HG02981 (cell line): ENCODE measurements at regions not wholly inside any gene's neighbourhood (a gene's known extent, or its start where the extent isn't known, plus 50 kb on each side); places are given as distances from the start of the nearest gene placed in this dataset.
"Not testable (repeated sequence)": the region's sequence is repeated elsewhere in the genome, so short reads cannot be mapped to it uniquely, and the experiment has no call there.

Experiments used
- ATAC-seq: cut with Tn5 transposase; IDR thresholded peaks from one replicate; pipeline ENCODE4 v1.9.1; 2021; ENCODE audit warnings: mild to moderate bottlenecking, moderate library complexity; ENCODE audit not compliant: unreplicated experiment

DNA sequence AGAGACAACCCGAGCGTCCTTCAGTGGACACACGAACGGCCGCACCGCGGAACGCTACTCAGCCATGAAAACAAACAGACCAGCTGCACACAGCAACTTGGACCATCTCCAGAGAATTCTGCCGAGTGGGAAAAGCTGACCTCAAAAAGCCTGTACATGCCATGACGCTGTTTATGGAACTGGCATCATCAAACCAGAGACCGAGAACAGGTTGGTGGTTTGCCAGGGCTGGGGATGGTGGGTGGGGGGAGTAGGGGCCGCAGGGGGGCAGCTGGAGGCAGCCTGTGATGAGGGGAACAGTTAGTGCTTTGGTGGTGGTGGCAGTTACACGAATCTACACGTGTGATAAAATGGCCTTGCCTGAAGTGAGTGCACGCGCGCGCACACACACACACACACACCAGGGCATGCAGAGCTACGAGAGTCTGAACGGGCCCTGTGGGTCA, 169.8 kb downstream of the LAT start:
- ATAC-seq, result no peak

DNA sequence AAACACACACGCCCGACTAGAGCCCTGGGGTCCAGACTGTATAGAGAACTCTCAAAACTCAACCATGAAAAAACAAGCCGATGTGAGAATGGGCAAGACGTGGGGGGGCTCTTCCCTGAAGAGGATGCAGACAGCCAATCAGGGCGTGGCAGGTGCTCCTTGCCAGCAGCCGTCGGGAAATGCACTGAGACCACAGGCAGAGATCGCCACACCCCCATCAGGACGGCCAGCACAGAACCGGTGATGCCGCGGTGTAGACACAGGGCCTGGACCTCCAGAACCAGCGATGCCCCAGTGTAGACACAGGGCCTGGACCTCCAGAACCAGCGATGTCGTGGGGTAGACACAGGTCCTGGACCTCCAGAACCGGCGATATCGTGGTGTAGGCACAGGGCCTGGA, 169.2 kb downstream of the LAT start:
- no peak for ATAC-seq

DNA sequence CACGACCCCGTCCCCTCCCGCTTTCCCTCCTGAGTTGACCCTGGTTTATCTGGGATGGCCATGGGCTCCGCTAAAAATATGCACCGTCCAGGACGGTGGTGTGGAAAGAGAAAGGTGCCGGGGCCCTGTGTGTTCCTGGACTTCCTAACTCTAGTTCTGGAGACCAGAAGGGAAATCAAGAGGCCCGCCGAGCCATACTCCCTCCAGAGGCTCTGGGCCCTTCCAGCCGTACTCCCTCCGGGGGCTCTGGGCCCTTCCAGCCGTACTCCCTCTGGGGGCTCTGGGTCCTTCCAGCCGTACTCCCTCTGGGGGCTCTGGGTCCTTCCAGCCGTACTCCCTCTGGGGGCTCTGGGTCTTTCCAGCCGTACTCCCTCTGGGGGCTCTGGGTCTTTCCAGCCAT, 168.5 kb downstream of the LAT start:
- ATAC-seq, result not testable (repeated sequence)

DNA sequence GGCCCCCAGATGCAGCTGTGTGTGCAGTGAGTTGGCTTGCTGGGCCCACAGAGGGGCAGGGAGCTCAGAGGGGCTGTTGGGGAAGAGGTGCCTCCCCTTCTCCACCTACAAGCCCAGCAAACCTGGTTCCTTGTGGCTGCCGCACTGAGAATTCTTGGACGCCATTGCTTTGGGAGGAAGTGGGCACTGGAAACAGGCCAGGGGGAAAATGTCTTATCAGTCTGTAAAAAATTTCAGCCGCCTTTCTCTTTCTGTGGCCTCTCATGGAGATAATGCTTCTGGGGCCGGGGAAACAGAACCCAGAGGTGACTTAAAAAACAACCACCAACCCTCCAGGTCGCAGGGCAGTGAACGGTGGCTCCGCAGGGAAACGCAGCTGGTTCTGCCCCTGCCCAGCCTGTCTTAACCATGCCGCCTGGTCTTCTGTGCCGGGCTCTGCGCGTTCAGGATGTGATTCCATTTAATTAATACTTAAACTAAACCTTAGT, 167.7 kb downstream of the LAT start:
- not testable (repeated sequence) for ATAC-seq

DNA sequence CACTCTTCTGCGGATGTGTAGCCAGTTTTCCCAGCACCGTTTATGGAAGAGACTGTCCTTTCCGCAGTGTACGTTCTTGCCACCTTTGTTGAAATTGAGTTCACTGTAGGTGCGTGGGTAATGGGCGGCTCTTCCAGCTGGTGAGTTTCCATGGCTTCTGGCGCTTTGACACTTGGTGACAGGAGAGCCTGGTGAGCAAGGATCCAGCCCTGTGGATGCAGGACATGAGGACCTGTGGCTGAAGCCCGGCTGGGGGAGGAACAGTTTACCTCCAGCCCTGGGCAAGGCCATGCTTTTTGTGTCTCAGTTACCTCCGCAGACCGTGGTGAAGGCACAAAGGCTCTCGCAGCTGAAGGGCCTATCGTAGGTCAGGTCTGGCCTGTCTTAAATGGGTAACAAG, 166.5 kb downstream of the LAT start:
- ATAC-seq, result no peak

DNA sequence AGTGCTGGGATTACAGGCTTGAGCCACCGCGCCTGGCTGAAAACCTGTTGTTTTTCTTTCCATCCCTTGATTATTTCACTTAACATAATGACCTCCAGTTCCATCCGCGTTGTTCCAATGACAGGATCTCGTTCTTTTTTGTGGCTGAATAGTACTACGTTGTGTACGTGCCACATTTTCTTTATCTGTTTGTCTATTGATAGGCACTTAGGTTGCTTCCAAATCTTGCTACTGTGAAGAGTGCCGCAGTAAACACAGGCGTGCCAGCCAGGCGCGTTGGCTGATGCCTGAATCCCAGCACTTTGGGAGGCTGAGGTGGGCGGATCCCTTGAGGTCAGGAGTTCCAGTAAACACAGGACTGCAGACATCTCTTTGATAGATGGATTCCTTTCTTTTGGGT, 165.1 kb downstream of the LAT start:
- not testable (repeated sequence) for ATAC-seq

DNA sequence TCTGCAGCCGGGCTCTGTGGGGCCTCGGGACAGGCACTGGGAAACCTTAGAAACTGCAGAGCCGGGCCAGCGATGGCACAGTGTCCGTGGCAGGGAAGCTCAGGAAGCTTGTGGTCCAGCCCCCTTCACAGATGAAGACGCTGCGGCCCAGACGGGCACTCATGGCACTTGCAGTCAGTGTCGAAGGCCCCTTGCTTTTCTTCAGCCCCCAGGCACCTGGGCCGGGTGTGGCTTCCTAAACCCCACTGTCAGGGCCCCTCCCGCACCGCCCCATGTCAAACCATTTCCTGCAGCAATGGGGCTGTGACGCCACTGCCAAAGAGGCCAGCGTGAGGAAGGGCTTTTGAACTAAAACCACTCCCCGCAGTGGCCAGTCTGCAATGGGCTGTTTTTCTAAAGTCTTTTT, 164.0 kb downstream of the LAT start:
- ATAC-seq, result no peak

DNA sequence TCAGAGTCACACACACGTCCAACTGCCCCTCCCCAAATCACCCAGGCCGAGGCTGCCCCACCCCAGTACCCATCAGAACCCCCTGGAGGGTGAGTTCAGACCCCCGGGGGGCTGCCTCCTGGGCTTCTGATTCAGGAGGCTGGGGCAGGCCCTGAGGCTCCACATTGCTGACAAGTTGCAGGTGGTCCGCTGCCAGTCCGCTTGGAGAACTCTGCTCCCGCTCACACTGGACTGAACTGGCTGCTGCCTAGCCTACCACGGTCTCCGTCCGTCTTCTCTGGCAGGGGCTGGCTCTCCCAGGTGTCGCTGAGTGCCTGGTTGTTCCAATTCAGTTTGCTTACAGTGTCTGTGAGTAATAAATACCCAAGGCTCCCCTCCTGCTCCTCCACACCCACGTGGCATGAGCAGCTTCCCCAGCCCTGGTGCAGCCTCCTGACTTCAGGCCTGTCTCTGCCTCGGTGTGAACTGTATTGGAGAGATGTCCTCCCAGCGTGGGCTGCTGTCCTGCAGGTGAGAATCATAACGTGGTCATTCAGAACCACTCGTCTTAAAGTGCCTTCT, 163.4 kb downstream of the LAT start:
- ATAC-seq, result no peak

DNA sequence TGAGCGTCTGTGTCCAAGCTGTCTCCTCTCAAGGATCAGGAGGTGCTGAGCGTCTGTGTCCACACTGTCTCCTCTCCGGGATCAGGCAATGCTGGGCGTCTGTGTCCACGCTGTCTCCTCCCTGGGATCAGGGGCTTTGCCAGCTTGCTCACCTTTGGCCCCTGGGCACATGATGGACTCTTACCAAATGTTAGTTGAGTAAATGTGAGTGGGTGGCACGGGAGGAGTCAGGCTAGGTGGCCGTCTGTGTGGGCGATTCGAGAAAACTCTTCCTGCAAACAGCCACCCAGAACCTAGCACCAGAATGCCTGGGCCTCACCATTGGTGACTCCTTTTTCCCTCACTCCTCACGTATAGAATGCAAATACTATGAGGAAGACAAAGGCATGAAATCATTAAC, 162.9 kb downstream of the LAT start:
- not testable (repeated sequence) for ATAC-seq

DNA sequence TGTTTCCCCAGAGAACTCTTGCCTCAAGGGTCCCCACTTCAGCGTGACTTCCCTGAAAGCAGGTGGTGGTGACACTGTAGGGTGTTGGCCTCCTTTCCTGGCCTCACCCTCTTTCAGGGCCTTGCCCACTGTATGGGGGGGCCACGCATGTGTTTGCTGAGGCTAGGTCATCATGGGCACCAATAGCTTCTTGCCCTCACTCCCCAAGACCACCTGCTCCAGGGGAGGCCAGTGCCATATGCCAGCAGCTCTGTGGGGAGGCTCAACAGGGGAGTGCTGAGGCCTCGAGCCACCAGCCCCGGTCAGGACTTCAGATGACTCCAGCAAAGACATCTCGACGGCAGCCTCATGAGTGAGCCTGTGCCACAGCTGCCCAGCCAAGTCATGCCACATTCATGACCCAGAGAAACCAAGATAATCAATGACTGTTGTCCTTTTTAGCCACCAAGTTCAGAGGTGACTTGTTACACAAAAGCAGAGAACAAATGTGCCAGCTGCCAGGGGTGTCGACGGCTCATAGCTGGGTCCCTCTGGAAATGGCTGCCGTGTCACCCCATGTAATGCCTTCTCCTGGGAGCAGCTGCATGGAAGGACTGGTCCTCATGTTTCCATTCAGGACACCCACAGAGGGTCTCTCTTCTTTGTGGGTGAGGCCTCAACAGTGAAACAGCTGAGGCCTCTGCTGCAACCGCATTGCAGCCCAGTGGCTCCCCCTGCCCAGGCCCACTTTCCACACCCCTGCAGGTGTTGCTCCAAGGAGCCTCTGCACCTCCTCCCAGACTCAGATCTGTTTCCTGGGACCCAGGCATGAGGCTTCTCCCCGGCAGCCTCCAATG, 162.2 kb downstream of the LAT start:
- ATAC-seq, result not testable (repeated sequence)

DNA sequence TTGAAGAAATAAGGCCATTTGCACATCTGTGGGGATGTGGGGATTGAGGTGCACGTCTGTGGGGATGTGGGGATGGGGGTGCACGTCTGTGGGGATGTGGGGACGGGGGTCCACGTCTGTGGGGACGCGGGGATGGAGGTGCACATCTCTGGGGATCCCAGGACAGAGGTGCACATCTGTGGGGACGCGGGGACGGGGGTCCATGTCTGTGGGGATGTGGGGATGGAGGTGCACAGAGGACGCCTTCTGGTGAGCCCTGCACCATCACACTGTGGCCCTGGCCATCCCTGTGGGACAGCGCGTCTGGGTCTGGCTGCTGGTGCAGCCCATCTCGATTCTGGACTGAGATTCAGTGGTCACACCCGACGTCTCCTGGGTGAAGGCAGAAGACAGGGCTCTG, 161.4 kb downstream of the LAT start:
- ATAC-seq, result no peak

DNA sequence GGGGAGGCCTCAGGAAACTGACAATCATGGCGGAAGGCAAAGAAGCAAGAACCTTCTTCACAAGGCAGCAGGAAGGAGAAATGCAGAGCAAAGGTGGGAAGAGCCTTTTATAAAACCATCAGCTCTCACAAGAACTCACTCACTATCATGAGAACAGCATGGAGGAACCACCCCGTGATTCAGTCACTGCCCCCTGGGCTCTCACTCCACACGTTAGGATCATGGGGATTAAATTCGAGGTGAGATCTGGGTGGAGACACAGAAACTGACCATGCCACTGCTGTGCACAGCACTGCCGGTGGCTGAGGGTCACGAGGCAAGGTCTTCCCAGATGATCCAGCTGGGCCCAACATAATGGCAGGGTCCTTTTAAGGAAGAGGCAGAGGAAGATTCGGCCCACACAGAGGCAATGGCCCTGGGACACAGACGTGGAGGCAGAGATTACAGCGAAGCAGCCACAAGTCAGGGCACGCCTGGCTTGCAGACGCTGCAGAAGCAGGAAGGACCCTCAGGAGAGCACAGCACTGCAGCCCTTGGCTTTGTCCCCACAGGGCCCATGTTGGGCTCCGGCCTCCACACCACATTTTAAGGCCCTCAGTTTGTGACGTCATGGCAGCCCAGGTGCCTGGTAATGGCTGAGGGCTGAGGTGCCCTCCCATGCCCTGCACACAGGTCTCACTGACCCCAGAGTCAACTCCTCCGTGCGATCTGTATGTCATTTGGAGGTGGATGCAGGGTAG, 160.8 kb downstream of the LAT start:
- not testable (repeated sequence) for ATAC-seq

DNA sequence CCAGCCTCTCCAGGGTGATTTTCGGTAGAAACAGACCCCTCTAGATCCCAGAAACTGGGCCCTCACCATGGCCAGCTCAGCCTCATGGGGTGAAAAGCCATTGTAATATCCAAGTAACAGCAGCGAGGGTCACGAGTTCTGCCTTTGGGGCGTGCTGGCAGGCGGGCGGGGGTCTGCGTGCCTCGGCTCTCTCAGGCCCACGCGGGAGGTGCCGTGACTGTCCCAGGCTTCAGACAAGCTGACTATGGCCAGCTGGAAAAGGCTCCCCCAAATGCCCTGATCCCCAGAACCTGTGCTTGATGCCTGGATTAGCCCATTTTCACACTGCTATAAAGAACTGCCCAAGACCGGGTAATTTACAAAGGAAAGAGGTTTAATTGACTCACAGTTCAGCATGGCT, 160.2 kb downstream of the LAT start:
- ATAC-seq, result not testable (repeated sequence)

DNA sequence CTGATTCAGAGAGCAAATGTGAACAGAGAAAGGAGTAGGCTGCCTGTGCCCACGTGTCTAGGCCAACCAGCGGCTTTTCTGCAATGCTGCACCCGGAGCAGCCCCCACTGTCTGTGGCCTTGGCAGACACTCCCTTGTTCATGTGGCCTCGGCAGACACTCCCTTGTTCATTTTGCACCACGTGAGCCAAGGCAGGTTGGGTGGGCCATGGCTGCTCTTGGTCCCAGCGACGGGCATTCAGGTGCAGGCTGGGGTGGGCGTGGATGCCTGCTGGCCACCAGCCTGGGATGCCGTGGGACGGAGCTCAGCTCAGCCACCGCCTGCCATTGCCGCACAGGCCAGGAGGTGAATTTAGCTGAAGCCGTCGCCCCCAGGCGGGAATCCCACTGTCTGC, 159.8 kb downstream of the LAT start:
- not testable (repeated sequence) for ATAC-seq

DNA sequence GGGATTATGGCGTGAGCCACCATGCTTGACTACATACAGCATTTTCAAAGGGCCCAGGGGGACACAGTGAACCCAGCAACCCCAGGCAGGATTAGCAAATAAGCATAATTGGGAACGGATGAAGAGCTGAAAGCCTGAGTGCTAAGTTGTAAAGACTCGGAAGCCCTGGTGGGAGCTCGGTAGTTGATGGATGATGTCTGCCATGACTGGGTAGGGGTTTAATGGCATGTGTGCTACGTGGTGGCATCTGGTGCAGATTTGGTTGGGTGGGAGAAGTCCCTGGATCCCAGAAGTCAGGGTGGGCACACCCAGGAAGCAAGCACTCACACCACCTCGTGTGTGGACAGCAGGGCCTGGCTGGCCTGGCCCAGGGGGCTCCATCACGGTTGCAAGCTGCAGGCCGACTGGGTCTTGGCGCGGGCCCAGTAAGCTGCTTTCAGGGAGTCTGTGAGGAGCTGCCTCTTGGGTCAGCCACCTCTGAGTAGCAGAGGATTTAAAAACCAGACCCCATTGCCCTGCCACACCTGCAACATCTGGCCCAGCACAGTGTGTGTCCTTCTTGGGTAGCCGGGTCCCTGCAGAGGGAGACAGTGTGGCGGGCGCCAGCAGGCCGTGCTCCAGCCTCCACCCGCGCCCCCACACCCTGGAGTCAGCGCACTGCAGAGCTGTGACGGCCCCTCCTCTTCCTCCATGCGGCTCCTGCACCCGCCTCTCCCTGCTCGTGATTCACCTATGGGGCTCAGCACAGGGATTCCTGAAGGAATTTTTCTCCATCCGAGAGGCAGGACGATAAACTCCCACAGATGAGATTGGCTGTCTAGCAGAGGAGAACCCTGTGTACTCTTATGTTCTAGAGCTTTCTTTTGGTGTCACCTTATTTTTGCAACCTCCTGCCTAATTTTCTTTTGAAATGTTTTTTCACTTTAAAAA, 159.2 kb downstream of the LAT start:
- not testable (repeated sequence) for ATAC-seq

DNA sequence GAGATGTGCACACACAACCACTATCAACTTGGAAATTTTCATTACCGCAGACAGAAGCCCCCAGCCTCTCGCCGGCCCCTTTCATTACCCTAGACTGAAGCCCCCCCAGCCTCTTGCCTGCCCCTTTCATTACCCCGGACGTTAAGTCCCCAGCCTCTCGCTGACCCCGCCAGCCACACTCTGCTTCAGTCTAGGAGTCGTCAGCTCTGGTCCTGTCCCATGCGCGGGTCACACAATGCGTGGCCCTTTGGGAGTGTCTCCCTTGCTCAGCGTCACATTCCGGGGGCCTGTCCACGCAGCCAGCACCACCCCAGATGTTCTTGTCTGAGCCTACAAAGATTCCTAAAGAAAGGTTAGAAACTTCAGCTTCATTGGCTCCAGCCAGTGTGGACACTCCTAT, 157.7 kb downstream of the LAT start:
- ATAC-seq, result not testable (repeated sequence)

DNA sequence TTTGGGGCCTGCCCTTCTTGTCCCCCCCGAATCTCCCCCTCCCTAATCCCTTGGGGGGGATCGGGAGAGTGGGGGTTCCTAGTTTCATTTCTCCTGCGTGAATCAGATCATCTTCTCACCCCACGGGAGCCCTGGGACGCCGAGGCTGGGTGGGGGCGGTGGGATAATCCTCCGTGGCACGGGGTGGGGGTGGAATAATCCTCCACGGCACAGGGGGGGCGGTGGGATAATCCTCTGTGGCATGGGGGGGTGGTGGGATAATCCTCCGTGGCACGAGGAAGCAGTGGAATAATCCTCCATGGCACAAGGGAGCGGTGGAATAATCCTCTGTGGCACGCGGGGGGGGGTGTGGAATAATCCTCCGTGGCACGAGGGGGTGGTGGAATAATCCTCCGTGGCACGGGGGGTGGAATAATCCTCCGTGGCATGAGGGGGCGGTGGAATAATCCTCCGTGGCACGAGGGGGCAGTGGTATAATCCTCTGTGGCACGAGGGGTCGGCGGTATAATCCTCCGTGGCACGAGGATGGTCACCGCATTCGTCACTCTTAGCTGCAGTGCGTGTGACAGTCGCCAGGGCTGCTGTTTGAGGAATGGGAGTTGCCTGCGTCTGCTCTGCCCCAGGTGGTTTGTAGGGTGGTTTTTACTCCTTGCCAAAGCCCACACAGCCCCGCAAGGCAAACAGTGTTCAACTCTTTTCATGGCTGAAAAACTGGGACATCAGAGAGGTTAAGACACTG, 156.9 kb downstream of the LAT start:
- ATAC-seq, result no peak

DNA sequence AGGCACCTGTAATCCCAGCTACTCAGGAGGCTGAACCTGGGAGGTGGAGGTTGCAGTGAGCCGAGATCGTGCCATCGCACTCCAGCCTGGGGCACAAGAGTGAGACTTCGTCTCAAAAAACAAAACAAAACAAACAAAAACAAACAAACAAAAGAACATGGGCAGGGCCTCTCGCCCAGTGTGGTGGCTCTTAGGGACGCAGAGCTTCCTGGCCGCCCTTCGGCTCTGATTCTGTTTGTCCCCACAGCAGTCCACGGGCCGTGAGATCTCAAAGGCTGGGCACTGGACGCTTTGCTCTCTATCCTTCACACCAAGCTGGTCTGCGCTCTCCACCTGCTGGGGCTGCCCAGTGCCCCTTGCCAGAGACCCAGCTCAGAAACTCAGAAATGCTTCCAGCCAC, 156.3 kb downstream of the LAT start:
- ATAC-seq, result not testable (repeated sequence)

DNA sequence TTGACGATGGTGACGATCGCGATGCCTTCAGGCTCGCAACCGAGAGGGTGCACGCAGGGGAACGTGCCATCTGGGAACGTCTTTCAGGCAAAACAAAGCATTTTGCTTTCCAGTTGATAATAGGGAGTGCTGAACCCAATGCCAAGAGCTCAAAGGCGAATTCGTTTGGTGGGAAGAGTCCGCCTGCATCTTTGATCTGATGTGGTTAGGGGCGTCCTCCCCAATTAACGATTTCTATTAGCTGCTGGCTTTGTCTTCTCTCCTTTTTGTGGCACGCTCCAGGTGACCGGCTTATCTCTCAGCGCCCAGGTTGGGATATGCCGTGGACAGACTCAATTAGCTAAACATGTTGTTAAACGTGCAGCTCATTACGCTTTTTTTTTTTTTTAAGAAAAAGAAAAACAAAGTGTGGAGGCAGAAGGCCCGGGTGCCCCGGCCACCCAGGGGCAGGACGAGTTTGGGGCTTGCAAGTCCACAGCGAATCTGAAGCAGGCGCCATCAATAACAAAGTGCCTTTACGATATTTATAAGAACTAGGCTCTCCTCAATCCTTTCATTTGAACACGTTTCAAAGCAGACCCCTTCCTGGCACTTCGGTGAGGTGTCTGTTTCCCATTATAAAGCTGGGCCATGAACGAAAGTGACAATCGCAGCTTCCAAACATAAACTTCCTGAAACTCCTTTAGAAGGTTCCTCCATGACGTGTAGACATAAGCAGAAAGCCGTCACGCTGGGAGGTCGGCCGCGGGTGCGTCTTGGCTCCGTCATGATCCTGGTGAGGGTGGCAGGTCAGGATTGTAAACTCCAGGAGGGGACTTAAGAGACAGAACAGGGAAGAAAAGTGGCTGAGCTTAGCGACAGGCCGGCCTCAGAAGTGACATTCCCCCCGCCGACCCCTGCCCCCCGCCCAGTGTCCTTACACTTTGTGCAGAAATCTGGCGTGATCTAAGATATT, 155.3 kb downstream of the LAT start:
- not testable (repeated sequence) for ATAC-seq
